ENCODE measurements at regions not wholly inside any gene's neighbourhood (a gene's known extent, or its start where the extent isn't known, plus 50 kb on each side); places are given as distances from the start of the nearest gene placed in this dataset.

- no peak for DNase-seq (ENCODE audit: low read depth, low spot score)
Measured at GRCh38 chr4:10758906-10759305, 74.3 kb upstream of the CLNK start.

GRCh38 chr4:10753856-10754402 is 69.4 kb upstream of the CLNK start:
- no peak for DNase-seq (ENCODE audit: low read depth, low spot score)

- no peak for DNase-seq (ENCODE audit: low read depth, low spot score)
Measured at GRCh38 chr4:10753336-10753735, 68.8 kb upstream of the CLNK start.

- DNase-seq (ENCODE audit: low read depth, low spot score) = no peak
Measured at GRCh38 chr4:10750714-10751113, 66.1 kb upstream of the CLNK start.

GRCh38 chr4:10747186-10747585 is 62.6 kb upstream of the CLNK start:
- DNase-seq (ENCODE audit: low read depth, low spot score) = no peak

GRCh38 chr4:10746371-10747171 is 62.0 kb upstream of the CLNK start:
- no peak for DNase-seq (ENCODE audit: low read depth, low spot score)

- DNase-seq (ENCODE audit: low read depth, low spot score) = no peak
Measured at GRCh38 chr4:10743357-10743756, 58.8 kb upstream of the CLNK start.

- DNase-seq (ENCODE audit: low read depth, low spot score) = no peak
Measured at GRCh38 chr4:10741961-10742699, 57.6 kb upstream of the CLNK start.

- DNase-seq (ENCODE audit: low read depth, low spot score) = no peak
Measured at GRCh38 chr4:10740891-10741620, 56.5 kb upstream of the CLNK start.

GRCh38 chr4:10740251-10740650 is 55.7 kb upstream of the CLNK start:
- DNase-seq (ENCODE audit: low read depth, low spot score) = no peak

GRCh38 chr4:10738826-10739489 is 54.4 kb upstream of the CLNK start:
- DNase-seq (ENCODE audit: low read depth, low spot score) = no peak

GRCh38 chr4:10737337-10737736 is 52.8 kb upstream of the CLNK start:
- no peak for DNase-seq (ENCODE audit: low read depth, low spot score)

- DNase-seq (ENCODE audit: low read depth, low spot score) = no peak
Measured at GRCh38 chr4:10736895-10737294, 52.3 kb upstream of the CLNK start.

- no peak for DNase-seq (ENCODE audit: low read depth, low spot score)
Measured at GRCh38 chr4:10736266-10736665, 51.7 kb upstream of the CLNK start.

- no peak for DNase-seq (ENCODE audit: low read depth, low spot score)
Measured at GRCh38 chr4:10734697-10735096, 50.1 kb upstream of the CLNK start.

Measured in smooth muscle cell of the brain vasculature (primary cell).